Smooth muscle cell (in vitro differentiated cells): ENCODE measurements at regions not wholly inside any gene's neighbourhood (a gene's known extent, or its start where the extent isn't known, plus 50 kb on each side); places are given as distances from the start of the nearest gene placed in this dataset.

Experiments
- DNase-seq: peaks from one replicate; lab custom pipeline; 2025; ENCODE audit not compliant: unreplicated experiment; lab: John Stamatoyannopoulos, UW
- H2AFZ ChIP-seq: fragments of 200-600 bp; sonication (generic); 2 replicates; pipeline ENCODE4 v1.6.0; 2016; ENCODE audit warnings: antibody characterized with exemption, low read depth, mild to moderate bottlenecking
- H3F3A ChIP-seq: fragments of 200-600 bp; sonication (generic); 2 replicates; pipeline ENCODE4 v1.6.0; 2017; ENCODE audit warnings: antibody characterized with exemption, low read depth
- H3K27ac ChIP-seq: fragments of 200-600 bp; sonication (generic); 2 replicates; pipeline ENCODE4 v1.5.1; 2016; ENCODE audit warnings: low read depth, mild to moderate bottlenecking
- H3K27me3 ChIP-seq: fragments of 200-600 bp; sonication (generic); 2 replicates; pipeline ENCODE4 v1.6.1; 2016; ENCODE audit warnings: low read depth, mild to moderate bottlenecking
- H3K36me3 ChIP-seq: fragments of 200-600 bp; sonication (generic); 2 replicates; pipeline ENCODE4 v1.5.1; 2016; ENCODE audit warnings: low read depth
- H3K4me1 ChIP-seq: fragments of 200-600 bp; sonication (generic); 2 replicates; pipeline ENCODE4 v1.5.1; 2016; ENCODE audit warnings: low read depth
- H3K4me2 ChIP-seq: fragments of 200-600 bp; sonication (generic); 2 replicates; pipeline ENCODE4 v1.6.0; 2016; ENCODE audit warnings: mild to moderate bottlenecking
- H3K4me3 ChIP-seq: fragments of 200-600 bp; sonication (generic); 2 replicates; pipeline ENCODE4 v1.5.1; 2016; ENCODE audit warnings: mild to moderate bottlenecking
- H3K79me2 ChIP-seq: fragments of 200-600 bp; sonication (generic); 2 replicates; pipeline ENCODE4 v1.6.0; 2016; ENCODE audit warnings: low read depth, mild to moderate bottlenecking
- H3K9ac ChIP-seq: fragments of 200-600 bp; sonication (generic); 2 replicates; pipeline ENCODE4 v1.6.0; 2016; ENCODE audit warnings: low read depth
- H3K9me3 ChIP-seq: fragments of 200-600 bp; sonication (generic); replicated peaks from 2 replicates; pipeline ENCODE4 v1.5.1; 2016; ENCODE audit warnings: low read depth
- H4K20me1 ChIP-seq: fragments of 200-600 bp; sonication (generic); 2 replicates; pipeline ENCODE4 v1.6.0; 2016; ENCODE audit warnings: low read depth
- CTCF ChIP-seq: fragments of 200-600 bp; sonication (generic); IDR thresholded peaks from 2 replicates; pipeline ENCODE4 v1.5.1; 2017; ENCODE audit warnings: borderline replicate concordance, mild to moderate bottlenecking, antibody characterized with exemption; ENCODE audit not compliant: insufficient read depth, poor library complexity, severe bottlenecking
- WGBS: methylation state at CpG from one replicate; pipeline ENCODE4 v1.1.7; 2016; ENCODE audit warnings: low lambda C conversion rate; 5-methylcytosine and 5-hydroxymethylcytosine counted together

- Histone ChIP-seq H3K36me3 (no peaks in the 10 kb centered on the region), H3K9ac (no peak overlapping the region)
- no peak for DNase-seq
Observed at GRCh38 chr9:135394699-135395645, 84.6 kb upstream of the PPP1R26 start.

GRCh38 chr9:135397142-135397541, 82.4 kb upstream of the PPP1R26 start:
- Histone ChIP-seq H3K36me3 (no peaks in the 10 kb centered on the region), H3K27ac (no peak overlapping the region), H3K79me2 (no peaks in the 10 kb centered on the region), H3K4me2 (no peak overlapping the region), H3K27me3 (no peaks in the 10 kb centered on the region), H3K9me3 (no peaks in the 10 kb centered on the region), H3F3A (no peaks in the 10 kb centered on the region), H3K4me3 (no peak overlapping the region), H4K20me1 (no peaks in the 10 kb centered on the region), H2AFZ (no peak overlapping the region), H3K4me1 (no peaks in the 10 kb centered on the region), H3K9ac (no peak overlapping the region)
- 86% methylated on average over 12 of the region's 12 CpGs for WGBS
- no peak for TF ChIP-seq CTCF
- DNase-seq: no peak

More at GRCh38 chr9:135394699-135395645, 84.6 kb upstream of the PPP1R26 start:
- no peak for TF ChIP-seq CTCF
- no peak overlapping the region for H3K27ac ChIP-seq
- H4K20me1 ChIP-seq: no peaks in the 10 kb centered on the region
- WGBS: 97% methylated on average over 5 of the region's 5 CpGs
- no peak overlapping the region for H3K4me2 ChIP-seq
- no peak overlapping the region for H2AFZ ChIP-seq
- no peak overlapping the region for H3K4me3 ChIP-seq
- H3K27me3 ChIP-seq: no peaks in the 10 kb centered on the region
- no peaks in the 10 kb centered on the region for H3K9me3 ChIP-seq
- H3K79me2 ChIP-seq: no peaks in the 10 kb centered on the region
- no peaks in the 10 kb centered on the region for H3F3A ChIP-seq
- H3K4me1 ChIP-seq: no peaks in the 10 kb centered on the region

- no peak for TF ChIP-seq CTCF
- H3K27me3 ChIP-seq: no peaks in the 10 kb centered on the region
- no peak for DNase-seq
Observed at GRCh38 chr9:135399000-135399649, 80.5 kb upstream of the PPP1R26 start.

More at GRCh38 chr9:135399000-135399649, 80.5 kb upstream of the PPP1R26 start:
- no peaks in the 10 kb centered on the region for H3K9me3 ChIP-seq
- no peaks in the 10 kb centered on the region for H3F3A ChIP-seq
- H3K27ac ChIP-seq: no peak overlapping the region
- H3K79me2 ChIP-seq: no peaks in the 10 kb centered on the region
- no peak overlapping the region for H3K9ac ChIP-seq
- no peaks in the 10 kb centered on the region for H3K4me1 ChIP-seq
- no peak overlapping the region for H3K4me2 ChIP-seq
- H3K36me3 ChIP-seq: no peaks in the 10 kb centered on the region
- H3K4me3 ChIP-seq: no peak overlapping the region
- 84% methylated on average over 18 of the region's 18 CpGs for WGBS
- no peak overlapping the region for H2AFZ ChIP-seq
- no peaks in the 10 kb centered on the region for H4K20me1 ChIP-seq
